Stimulated activated CD4-positive, alpha-beta T cell treated with anti-CD3 and anti-CD28 coated beads, Interleukin-2, amount 100 ng/mL, for 48 hours (primary cell): ENCODE measurements at regions not wholly inside any gene's neighbourhood (a gene's known extent, or its start where the extent isn't known, plus 50 kb on each side); places are given as distances from the start of the nearest gene placed in this dataset.

Experiments used
- DNase-seq, 2 donors: peaks; one replicate each; pipeline ENCODE4 v3.0.0-alpha.2; 2020

DNA sequence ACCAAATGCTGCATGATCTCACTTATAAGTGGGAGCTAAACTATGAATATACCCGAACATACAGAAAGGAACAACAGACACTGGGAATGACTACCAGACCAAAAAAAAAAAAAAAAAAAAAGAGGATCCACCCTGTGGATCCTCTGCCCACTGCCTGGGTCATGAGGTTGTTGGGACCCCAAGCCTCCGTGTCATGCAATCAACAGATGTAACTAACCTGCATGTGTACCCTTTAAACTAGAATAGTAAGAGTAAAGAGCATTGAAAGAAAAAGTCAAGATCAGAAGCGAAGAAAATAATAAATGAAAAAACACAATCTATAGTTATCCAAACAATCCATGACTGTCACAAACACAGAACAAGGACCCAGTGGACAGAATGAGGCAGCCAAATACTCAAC, 109.5 kb upstream of the TOP3B start:
- no peak for DNase-seq

GRCh38 chr22:22091400-22091878, 108.9 kb upstream of the TOP3B start:
- DNase-seq: no peak

- no peak for DNase-seq
Observed at GRCh38 chr22:22090650-22091399, 108.2 kb upstream of the TOP3B start.

DNA sequence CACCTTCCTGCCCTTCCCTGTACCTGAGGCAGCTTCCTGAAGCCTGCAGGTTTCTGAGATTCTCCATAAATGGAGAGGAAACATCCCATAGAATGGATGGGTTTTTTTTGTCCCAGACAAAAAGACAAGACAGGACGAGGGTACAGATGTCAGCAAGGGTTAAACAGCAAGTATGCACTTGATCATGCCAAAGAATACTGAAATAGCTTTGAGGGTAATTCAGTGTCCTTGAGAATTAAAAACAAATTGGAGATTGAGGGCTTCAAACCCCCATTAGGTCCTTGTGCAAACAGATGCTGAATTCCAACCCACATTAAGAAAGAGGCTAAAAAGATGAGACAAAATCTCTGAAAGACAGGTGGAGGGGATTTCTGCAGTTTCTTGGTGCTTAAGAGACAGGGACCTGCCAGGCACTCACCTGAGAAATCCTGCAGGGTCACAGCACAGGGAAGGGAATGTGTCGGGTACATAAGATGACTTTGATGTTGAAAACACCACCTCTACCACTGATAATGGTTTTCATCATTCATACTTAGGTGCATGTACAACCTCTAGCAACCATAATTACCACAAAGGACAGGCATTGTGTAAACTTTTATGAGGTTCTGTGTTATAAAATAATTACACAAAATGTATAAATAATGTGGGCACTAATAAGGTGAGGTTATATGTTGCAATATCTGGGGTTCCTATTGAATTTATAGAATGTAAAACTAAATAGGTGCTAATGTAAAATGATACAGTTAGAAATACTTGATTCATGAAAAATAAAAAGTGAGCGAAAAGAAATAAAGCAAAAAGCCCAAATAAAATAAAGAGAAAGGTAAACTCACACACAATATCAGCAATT, 107.1 kb upstream of the TOP3B start:
- no peak for DNase-seq

GRCh38 chr22:22088658-22089458, 106.3 kb upstream of the TOP3B start:
- DNase-seq: no peak

GRCh38 chr22:22087854-22088657, 105.5 kb upstream of the TOP3B start:
- no peak for DNase-seq

GRCh38 chr22:22086501-22087158, 104.0 kb upstream of the TOP3B start:
- DNase-seq: no peak

DNA sequence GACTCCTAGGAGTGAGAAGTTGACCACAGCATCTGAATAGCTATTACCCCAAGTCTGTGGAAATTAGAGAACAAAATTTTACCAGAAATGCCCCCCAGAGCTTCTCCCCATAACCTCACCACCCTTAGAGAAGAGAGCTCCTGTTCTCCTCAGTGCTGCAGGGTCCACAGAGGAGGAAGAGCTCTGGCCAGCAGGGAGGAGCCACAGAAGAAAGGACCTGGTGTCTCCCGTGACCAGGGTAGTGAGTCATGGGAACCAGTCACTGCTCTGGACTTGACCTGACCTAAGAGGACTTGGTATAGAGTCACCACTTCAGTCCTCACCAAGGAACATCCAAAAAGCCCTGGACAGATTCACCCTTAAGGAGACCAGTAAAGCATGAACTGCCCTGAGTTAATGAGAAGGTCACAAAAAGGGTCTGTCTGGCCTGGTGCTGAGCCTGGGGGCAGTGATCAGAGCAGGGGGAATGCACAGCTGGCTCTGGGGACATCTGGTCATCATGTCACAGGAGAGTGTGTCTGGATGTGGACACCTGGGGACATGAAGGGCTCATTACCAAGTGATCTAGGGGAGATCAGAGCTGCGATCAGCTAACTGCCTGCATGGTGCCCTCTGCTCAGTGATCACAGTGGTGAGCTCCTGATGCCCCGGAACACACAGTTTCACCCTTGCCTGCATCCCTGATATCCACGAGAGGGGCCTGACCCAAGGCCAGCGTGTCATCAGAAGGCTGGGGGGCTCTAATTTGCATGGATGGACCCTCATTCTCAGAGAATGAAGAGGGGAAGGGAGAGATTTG, 103.3 kb upstream of the TOP3B start:
- DNase-seq: no peak

DNA sequence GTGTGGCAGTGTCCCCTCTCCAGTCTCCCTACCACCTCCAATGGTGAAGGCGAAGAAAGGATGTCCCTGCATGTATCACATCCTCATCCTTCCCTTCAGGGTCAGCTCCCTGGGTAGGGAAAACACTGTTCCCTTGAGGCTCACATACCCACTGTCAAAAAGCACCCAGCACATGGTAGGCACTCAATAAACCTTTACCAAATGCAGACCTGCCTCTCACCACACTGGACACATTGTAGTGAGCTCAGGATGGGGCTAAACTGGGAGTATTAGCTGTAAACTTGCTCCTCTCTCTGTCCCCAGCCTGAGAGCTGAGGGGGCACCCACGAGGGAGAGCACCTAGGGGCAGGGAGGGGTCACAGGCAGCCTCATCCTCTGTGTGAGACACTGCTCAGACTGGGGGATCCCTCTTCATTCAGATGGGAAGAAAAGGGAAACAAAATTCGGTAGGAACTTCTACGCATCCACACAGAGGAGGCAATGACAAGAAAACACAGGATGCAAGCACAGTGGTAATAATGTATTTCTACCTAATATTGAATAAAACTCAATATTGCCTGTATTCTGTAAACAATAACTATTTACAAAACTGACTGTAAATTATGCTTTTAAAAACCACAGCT, 101.6 kb upstream of the TOP3B start:
- no peak for DNase-seq

DNA sequence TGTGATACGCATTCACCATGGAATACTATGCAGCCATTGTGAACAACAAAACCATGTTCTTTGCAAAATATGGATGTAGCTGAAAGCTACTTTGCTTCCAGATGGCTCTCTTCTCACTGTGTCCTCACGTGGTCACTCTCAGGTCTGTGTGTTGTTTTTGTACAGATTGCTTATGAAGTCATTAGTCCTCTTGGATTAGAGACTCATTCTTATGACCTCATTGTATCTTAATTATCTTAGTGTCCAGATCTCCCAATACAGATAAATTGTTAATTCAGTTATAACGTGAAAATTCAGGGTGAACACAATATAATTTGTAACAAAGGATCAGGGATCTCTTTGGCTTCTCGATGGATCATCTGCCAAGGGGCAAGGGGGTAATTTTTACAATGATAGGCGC, 100.4 kb upstream of the TOP3B start:
- DNase-seq: no peak

DNA sequence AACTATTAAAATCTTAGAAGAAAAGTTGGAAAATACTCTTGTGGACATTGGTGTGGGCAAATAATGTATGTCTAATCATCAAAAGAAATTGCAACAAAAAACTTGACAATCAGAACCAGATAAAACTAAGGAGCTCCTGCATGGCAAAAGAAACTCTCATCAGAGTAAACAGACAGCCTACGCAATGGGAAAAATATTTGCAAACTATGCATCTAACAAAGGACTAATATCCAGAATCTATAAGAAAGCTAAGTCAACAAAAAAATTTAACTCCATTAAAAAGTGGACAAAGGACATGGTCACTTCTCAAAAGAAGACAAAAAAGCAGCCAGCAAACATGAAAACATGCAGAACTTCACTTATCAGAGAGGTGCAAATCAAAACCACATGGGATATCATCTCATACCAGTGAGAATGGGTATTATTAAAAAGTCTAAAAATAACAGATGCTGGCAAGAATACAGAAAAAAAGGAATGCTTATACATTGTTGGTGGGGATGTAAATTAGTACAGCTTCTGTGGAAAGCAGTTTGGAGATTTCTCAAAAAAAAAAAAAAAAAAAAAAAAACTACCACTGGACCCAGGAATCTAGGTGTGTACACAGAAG, 99.7 kb upstream of the TOP3B start:
- DNase-seq: no peak

GRCh38 chr22:22080270-22080669, 97.7 kb upstream of the TOP3B start:
- no peak for DNase-seq

DNA sequence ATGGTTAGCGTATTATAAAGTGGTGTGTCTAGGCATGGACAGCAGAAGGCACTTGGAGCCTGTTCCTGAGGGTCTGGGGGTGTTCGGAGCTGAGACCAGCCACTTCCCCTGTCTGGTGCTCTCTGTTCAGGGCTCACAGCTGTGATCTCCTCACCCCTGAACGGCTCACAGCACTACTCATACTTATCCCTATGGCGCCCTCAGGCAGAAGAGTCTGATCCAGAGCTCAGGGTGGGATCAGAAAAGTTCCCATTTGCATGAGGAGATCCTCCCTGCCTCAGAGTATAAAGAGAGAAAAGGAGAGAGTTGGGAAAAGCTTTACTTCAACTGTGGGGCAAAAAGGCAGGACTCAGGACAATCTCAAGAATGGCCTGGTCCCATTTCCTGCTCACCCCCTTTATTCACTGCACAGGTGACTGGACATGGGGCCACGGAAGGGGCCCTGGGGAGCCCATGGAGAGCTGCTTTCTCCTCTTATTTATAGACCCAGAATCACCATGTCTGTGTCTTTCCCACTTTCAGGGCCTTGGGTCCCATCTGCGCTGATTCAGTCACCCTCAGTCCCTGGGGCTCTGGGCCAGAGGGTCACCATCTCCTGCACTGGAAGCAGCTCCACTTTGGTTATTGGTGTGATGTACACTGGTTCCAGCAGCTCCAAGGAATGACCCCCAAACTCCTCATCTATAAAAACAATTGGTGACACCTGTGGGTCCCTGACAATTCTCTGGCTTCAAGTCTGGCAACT, 97.0 kb upstream of the TOP3B start:
- DNase-seq: no peak

- DNase-seq: no peak
Observed at GRCh38 chr22:22078329-22078728, 95.7 kb upstream of the TOP3B start.

DNA sequence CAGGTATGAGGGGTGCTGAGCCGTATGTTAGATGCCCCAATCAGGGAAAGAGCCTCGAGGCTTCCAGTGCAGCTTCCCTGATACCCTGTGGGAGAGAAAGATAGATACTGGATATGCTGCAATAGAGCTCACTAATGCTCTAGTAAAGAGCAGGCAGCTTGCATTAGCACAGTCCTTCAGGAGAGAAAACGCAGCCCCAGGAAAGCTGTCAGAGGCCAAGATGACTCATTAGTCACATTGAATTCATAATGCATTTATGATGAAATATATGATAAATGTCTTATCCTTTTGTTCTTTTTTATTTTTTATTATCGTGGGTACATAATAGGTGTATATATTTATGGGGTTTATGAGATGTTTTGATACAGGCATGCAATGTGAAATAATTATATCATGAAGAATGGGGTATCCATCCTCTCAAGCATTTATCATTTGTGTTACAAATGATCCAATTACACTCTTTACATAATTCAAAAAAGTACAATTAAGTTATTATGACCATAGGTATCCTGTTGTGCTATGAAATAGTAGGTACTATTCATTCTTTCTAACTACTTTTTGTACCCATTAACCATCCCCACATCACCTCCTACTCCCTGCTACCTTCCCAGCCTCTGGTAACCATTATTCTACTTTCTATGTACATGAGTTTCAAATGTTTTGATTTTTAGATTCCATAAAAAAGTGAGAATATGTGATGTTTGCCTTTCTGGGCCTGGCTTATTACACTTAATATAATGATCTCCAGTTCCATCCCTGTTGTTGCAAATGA, 94.5 kb upstream of the TOP3B start:
- no peak for DNase-seq

DNA sequence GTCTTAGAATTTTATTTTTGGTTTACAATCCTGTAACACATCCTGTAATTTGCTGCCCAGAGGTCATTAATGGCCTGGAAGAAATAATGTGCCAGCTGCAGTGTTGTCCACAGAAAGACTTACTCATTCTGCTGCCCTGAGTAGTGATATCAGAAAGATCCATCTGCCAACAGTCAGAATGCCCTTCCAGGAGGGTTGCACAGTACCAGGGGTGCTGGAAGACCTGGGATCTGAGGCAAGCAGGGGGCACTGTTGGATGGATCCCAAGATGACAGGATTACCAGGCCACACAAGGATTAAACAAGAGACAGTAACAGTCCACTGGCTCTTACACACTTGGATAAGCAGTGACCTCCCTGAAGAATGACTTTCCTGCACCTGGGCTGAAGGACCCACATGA, 93.8 kb upstream of the TOP3B start:
- DNase-seq: no peak

DNA sequence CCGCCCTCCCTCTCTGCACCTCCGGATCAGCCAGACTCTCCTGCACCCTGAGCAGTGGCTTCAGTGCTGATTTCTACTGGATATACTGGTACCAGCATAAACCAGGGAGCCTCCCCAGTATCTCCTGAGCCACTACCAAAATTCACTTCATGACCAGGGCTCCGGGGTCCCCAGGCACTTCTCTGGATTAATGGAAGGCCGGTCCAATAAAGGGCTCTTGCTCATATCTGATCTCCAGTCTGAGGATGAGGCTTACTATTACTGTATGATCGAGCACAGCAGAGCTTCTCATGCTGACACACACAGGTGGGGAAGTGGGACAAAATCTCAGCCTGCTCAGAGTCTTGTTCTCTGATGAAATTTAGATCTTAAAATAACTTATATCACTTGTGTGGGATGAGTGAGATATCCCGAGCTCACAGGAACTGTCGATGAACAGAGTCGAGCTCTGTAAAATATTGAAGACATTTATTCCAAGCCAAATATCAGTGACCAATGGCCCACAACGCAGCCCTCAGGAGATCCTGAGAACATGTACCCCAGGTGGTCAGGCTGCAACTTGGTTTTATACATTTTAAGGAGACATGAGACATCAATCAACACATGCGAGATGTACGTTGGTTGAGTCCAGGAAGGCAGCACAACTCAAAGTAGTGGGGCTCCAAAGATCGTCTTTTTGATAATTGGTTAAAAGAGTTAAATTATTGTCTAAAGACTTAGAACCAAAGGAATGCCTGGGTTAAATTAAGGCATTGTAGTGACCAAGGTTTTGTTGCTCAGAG, 93.0 kb upstream of the TOP3B start:
- no peak for DNase-seq
